RWPE1 (cell line): ENCODE measurements at regions not wholly inside any gene's neighbourhood (a gene's known extent, or its start where the extent isn't known, plus 50 kb on each side); places are given as distances from the start of the nearest gene placed in this dataset.
"Not testable (repeated sequence)": the region's sequence is repeated elsewhere in the genome, so short reads cannot be mapped to it uniquely, and the experiment has no call there.

Experiments
- CTCF ChIA-PET: fragments of 350-600 bp; sonication (Branson Sonifier 250); formaldehyde crosslinking; extraction: SDS; loops from one replicate; lab custom pipeline; 2021; lab: Yijun Ruan, JAX
- POLR2A ChIA-PET: fragments of 400-600 bp; formaldehyde crosslinking; extraction: SDS; loops from one replicate; lab custom pipeline; 2020; ENCODE audit warnings: antibody characterized with exemption; ENCODE audit not compliant: low non-redundant PET; lab: Yijun Ruan, JAX
- DNase-seq: peaks from one replicate; pipeline ENCODE4 v3.0.0; 2012; ENCODE audit warnings: low spot score
- H3K27ac ChIP-seq: fragments of 450-650 bp; 2 replicates; pipeline ENCODE4 v1.5.1; 2017
- TF ChIP-seq, protein P1 (sequence below): fragments of 450-650 bp; conservative IDR thresholded peaks from 2 replicates; pipeline ENCODE4 v1.5.1; 2017; ENCODE audit warnings: low read depth, mild to moderate bottlenecking

DNA sequence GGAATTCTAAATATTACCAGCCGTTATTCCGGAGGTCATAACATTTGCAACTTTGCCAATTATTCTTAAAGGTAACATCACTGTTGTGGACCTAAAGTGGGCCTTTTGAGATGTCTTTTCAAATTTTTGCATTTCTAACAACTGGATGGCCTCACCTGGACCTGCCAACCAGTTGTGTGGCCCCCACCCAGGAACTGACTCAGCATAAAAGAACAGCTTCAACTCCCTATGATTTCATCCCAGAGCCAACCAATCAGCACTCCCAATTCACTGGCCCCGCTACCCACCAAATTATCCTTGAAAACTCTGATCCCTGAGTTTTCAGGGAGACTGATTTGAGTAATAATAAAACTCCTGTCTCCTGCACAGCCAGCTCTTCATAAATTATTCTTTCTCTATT lies 489.7 kb upstream of the LMCD1 start:
- no peak overlapping the region for H3K27ac ChIP-seq
- CTCF ChIA-PET = no interaction called here
- TF ChIP-seq, protein P1, sequence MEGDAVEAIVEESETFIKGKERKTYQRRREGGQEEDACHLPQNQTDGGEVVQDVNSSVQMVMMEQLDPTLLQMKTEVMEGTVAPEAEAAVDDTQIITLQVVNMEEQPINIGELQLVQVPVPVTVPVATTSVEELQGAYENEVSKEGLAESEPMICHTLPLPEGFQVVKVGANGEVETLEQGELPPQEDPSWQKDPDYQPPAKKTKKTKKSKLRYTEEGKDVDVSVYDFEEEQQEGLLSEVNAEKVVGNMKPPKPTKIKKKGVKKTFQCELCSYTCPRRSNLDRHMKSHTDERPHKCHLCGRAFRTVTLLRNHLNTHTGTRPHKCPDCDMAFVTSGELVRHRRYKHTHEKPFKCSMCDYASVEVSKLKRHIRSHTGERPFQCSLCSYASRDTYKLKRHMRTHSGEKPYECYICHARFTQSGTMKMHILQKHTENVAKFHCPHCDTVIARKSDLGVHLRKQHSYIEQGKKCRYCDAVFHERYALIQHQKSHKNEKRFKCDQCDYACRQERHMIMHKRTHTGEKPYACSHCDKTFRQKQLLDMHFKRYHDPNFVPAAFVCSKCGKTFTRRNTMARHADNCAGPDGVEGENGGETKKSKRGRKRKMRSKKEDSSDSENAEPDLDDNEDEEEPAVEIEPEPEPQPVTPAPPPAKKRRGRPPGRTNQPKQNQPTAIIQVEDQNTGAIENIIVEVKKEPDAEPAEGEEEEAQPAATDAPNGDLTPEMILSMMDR = no peak
- DNase-seq = no peak
- POLR2A ChIA-PET = no interaction called here

DNA sequence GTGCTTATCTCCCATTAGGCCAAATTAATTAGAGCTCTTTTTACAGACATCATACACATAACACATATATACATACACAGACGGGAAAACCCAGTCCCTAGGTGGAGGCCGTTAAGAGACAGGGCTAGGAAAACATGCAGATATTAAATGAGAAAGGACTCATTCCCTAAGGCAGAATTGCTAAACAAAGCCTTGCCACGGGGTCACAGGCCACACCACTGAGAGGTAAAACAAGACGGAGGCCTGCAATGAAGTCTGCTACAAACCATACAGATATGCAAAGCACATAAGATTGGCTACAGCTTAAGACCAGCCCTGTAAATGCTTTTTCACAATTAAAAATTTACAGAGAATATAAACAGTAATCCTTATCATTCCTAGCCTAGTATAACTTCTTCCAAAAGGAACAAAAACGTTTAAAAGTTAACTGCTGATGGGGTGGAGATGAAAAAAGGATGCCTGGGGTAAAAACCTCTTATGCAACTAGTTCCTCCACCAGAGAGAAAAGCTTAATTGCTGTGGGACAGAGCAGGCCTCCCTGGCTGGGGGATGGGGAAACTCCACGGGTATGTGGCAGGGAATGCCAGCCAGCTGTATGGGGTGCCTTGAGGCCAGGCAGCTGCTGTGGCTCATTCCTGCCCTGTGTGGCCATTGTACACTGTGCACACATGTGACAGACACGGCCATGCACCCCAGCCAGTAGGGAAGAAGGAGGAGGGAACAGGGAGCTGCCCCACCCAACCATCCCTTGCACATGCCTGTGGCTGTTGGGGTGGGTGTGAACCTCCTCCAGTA lies 481.4 kb upstream of the LMCD1 start:
- DNase-seq = no peak
- TF ChIP-seq, protein P1 = no peak
- H3K27ac ChIP-seq = no peak overlapping the region
- ChIA-PET CTCF (no interaction called here), POLR2A (no interaction called here)

DNA sequence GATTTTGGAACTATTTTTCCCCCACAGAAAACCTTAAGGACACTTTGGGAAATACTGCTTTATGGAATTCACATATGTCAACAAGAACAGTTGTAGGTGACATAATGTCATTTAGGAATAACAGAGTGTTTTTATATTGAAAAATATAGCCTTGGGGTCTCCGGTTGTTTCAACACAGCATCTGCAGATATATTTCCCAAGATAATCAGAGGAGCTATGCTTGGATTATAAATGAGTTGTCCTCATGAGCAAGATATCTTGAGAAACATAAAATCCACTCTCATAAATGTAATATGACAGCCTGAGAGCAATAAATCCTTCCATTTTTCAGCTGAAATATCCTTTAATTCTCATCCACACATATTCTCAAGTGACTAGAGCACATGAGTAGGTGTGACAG lies 473.7 kb upstream of the LMCD1 start:
- no peak for DNase-seq
- TF ChIP-seq, protein P1 = no peak
- no peak overlapping the region for H3K27ac ChIP-seq
- ChIA-PET POLR2A (no interaction called here), CTCF (no interaction called here)

DNA sequence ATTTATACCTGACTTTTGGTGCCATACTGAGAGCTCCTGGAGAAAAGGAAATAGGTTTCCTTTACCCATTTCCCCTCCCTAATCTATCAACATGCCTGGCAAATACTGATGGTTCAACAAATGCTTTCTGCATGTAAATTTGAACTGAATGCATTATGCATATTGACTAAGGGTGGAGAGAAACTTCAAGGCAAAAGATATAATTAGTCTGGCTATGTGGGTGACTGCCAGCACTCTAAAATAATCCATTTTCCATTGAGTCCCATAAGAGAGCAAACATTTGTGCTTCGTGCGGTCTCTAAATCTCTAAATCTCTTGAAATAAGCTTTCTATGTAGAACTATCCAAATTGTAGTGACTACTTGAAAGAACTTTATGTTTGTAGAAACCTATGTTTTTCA lies 451.3 kb upstream of the LMCD1 start:
- POLR2A ChIA-PET = no interaction called here
- CTCF ChIA-PET = no interaction called here
- H3K27ac ChIP-seq = no peak overlapping the region
- DNase-seq = no peak
- TF ChIP-seq, protein P1 = no peak

DNA sequence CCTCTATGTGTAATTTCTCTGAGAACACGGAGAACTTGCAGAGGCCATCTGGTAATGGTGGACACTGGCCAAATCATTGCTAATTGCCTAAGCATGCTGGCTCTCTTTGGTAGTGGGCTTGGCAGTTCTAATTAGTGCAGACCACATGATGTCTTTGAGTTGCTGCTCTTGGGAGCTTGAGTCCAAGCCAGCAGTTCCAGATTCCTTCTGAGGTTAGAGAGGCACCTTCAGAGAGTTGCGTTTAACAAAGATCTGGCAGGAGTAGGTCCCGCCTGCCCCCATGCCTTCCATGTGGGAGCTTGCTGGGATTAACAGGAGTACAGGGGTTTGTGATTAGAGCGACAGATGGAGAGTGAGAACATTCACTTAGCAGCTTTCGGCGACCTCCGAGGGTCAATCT lies 449.0 kb upstream of the LMCD1 start:
- H3K27ac ChIP-seq = no peak overlapping the region
- DNase-seq = no peak
- TF ChIP-seq, protein P1 = no peak
- ChIA-PET CTCF (no interaction called here), POLR2A (no interaction called here)

DNA sequence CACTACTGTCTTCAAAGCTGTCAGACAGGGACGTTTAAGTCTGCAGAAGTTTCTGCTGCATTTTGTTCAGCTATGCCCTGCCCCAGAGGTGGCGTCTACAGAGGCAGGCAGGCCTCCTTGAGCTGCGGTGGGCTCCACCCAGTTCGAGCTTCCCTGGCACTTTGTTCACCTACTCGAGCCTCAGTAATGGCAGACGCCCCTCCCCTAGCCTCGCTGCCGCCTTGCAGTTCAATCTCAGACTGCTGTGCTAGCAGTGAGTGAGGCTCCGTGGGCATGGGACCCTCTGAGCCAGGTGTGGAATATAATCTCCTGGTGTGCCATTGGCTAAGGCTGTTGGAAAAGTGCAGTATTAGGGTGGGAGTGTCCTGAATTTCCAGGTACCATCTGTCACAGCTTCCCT lies 433.5 kb upstream of the LMCD1 start:
- DNase-seq, CTCF ChIA-PET, H3K27ac ChIP-seq, POLR2A ChIA-PET: not testable (repeated sequence)

DNA sequence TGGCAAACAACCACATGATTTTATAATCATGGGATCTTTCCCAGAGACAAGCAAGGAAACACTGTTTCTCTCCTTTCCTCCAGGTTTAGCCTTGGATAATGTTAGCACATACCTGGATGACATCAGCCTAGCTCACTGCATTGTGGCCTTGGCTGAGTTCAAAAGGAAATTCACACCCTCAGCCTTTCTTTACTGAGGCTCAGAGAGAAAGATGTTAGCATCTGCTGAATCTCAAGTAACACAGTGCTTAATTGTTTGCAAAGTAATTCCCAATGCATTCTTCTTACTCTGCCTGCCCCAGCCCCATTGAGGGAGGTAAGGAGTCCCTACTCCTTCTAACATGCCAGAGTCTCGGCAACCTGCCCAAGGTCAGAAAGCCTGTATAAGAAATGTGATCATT lies 432.2 kb upstream of the LMCD1 start:
- CTCF ChIA-PET = no interaction called here
- DNase-seq = no peak
- POLR2A ChIA-PET = no interaction called here
- TF ChIP-seq, protein P1 = no peak
- no peak overlapping the region for H3K27ac ChIP-seq
